ENCODE measurements at regions not wholly inside any gene's neighbourhood (a gene's known extent, or its start where the extent isn't known, plus 50 kb on each side); places are given as distances from the start of the nearest gene placed in this dataset.

DNA sequence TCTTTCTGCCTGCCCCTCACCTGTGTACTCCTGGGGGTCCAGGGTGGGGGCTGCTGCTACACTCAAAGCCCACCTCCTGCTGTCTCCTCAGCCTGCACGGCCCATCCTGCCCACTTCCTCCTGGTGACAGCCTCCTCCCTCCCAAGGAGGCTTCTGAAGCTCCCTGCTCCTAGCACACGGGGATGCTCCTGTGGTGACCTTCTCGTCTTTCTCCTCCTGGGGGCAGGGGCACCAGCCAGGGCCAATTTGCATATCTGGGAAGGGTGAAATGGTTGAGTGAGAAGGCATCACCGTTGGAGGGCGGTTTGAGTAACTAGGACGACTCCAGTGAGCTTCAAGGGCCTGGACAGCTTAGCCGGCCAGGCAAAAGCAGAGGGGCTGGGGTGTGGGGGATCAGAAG is 51.9 kb upstream of the COL5A1 start:
- H3K27me3 ChIP-seq (ENCODE audit: control insufficient read depth, insufficient read depth, low read length): no peaks in the 10 kb centered on the region
- H3K4me2 ChIP-seq (ENCODE audit: low read length): no peak overlapping the region
- H3K9ac ChIP-seq (ENCODE audit: low read depth, low read length): no peak overlapping the region
- H3K9me3 ChIP-seq (replicated peaks; ENCODE audit: low read length): no peaks in the 10 kb centered on the region
- H3K36me3 ChIP-seq (ENCODE audit: insufficient read depth, low read length): no peaks in the 10 kb centered on the region
- peaks cover 33% of the 10 kb centered on the region for H3K4me1 ChIP-seq (ENCODE audit: control insufficient read depth, insufficient read depth, low read length)
- no peak overlapping the region for H3K4me3 ChIP-seq (ENCODE audit: low read length)

- H3K9ac ChIP-seq (ENCODE audit: low read depth, low read length): no peak overlapping the region
- no peaks in the 10 kb centered on the region for H3K36me3 ChIP-seq (ENCODE audit: insufficient read depth, low read length)
Measured at GRCh38 chr9:134590240-134591081, 51.1 kb upstream of the COL5A1 start.

DNA sequence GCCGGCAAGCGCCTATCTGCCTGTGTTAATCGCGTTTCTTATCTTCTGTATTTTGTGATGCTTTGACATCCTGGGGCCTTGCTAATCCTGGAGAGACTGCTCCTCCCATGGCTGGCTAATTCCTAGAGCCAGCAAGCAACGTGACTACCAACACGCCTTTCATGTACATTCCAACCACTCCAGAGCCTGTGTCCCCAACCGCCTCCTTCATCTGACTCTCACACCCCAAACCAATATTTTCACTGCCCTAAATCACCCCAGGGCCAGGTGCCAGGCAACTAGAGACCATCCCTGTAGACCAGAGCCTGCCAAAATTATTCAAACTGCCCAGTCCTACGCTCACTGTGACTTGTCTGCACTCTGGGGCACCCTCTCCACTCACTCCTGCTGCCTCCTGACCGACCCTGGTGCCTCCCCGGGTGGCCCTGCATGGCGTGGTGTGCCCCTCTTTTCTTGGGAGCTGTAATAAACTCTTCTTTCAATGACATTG is 50.5 kb upstream of the COL5A1 start:
- Histone ChIP-seq H3K9ac (ENCODE audit: low read depth, low read length) (no peak overlapping the region), H3K36me3 (ENCODE audit: insufficient read depth, low read length) (no peaks in the 10 kb centered on the region), H3K4me2 (ENCODE audit: low read length) (no peak overlapping the region), H3K4me3 (ENCODE audit: low read length) (no peak overlapping the region), H3K9me3 (replicated peaks; ENCODE audit: low read length) (no peaks in the 10 kb centered on the region), H3K4me1 (ENCODE audit: control insufficient read depth, insufficient read depth, low read length) (peaks cover 29% of the 10 kb centered on the region), H3K27me3 (ENCODE audit: control insufficient read depth, insufficient read depth, low read length) (no peaks in the 10 kb centered on the region)

More at GRCh38 chr9:134590240-134591081, 51.1 kb upstream of the COL5A1 start:
- Histone ChIP-seq H3K9me3 (replicated peaks; ENCODE audit: low read length) (no peaks in the 10 kb centered on the region), H3K4me1 (ENCODE audit: control insufficient read depth, insufficient read depth, low read length) (peaks cover 33% of the 10 kb centered on the region), H3K4me2 (ENCODE audit: low read length) (no peak overlapping the region), H3K4me3 (ENCODE audit: low read length) (no peak overlapping the region), H3K27me3 (ENCODE audit: control insufficient read depth, insufficient read depth, low read length) (no peaks in the 10 kb centered on the region)

GRCh38 chr9:134591573-134591981 is 50.0 kb upstream of the COL5A1 start:
- H3K36me3 ChIP-seq (ENCODE audit: insufficient read depth, low read length): no peaks in the 10 kb centered on the region
- H3K9me3 ChIP-seq (replicated peaks; ENCODE audit: low read length): no peaks in the 10 kb centered on the region
- H3K4me3 ChIP-seq (ENCODE audit: low read length): no peak overlapping the region
- H3K27me3 ChIP-seq (ENCODE audit: control insufficient read depth, insufficient read depth, low read length): no peaks in the 10 kb centered on the region
- peak overlapping the region; percentile 47 for H3K4me2 ChIP-seq (ENCODE audit: low read length)
- H3K4me1 ChIP-seq (ENCODE audit: control insufficient read depth, insufficient read depth, low read length): peaks cover 24% of the 10 kb centered on the region
- no peak overlapping the region for H3K9ac ChIP-seq (ENCODE audit: low read depth, low read length)

Measured in skeletal muscle satellite cell (primary cell).